GM23338 (cell line): ENCODE measurements at regions not wholly inside any gene's neighbourhood (a gene's known extent, or its start where the extent isn't known, plus 50 kb on each side); places are given as distances from the start of the nearest gene placed in this dataset.
A peak's percentile ranks its signal among the peaks of the same experiment; 100 is the strongest.

ENCODE experiments used
- ATAC-seq: fragments of 200-7000 bp; cut with Tn5 transposase; 3 replicates; pipeline ENCODE4 v1.9.1; 2020
- DNase-seq: peaks from one replicate; pipeline ENCODE4 v3.0.0-alpha.2; 2015; ENCODE audit warnings: low spot score
- H2AFZ ChIP-seq: fragments of 200-600 bp; sonication (generic); 2 replicates; pipeline ENCODE4 v1.8.0; 2016; ENCODE audit warnings: antibody characterized with exemption, mild to moderate bottlenecking, moderate library complexity
- H3F3A ChIP-seq: fragments of 200-600 bp; sonication (generic); replicated peaks from 2 replicates; pipeline ENCODE4 v1.8.0; 2017; ENCODE audit warnings: antibody characterized with exemption, mixed run types, low read depth
- H3K27ac ChIP-seq: fragments of 200-600 bp; sonication (generic); 2 replicates; pipeline ENCODE4 v1.6.1; 2016; ENCODE audit warnings: low read depth
- H3K27me3 ChIP-seq: fragments of 200-600 bp; sonication (generic); 2 replicates; pipeline ENCODE4 v1.8.0; 2016; ENCODE audit warnings: mild to moderate bottlenecking, mixed run types, moderate library complexity; ENCODE audit not compliant: insufficient read depth
- H3K36me3 ChIP-seq: fragments of 200-600 bp; sonication (generic); 2 replicates; pipeline ENCODE4 v1.8.0; 2016; ENCODE audit warnings: mild to moderate bottlenecking; ENCODE audit not compliant: insufficient read depth
- H3K4me1 ChIP-seq: fragments of 200-600 bp; sonication (generic); 2 replicates; pipeline ENCODE4 v1.8.0; 2016; ENCODE audit warnings: mild to moderate bottlenecking, moderate library complexity; ENCODE audit not compliant: insufficient read depth
- H3K4me2 ChIP-seq: fragments of 200-600 bp; sonication (generic); 2 replicates; pipeline ENCODE4 v1.7.1; 2017; ENCODE audit warnings: mixed run types
- H3K4me3 ChIP-seq: fragments of 200-600 bp; sonication (generic); 2 replicates; pipeline ENCODE4 v1.6.1; 2016; ENCODE audit warnings: mixed run types
- H3K79me2 ChIP-seq: fragments of 200-600 bp; sonication (generic); replicated peaks from 2 replicates; pipeline ENCODE4 v1.8.0; 2017; ENCODE audit warnings: mild to moderate bottlenecking; ENCODE audit not compliant: insufficient read depth
- H3K9me2 ChIP-seq: fragments of 200-600 bp; sonication (generic); 2 replicates; pipeline ENCODE4 v1.8.0; 2017; ENCODE audit not compliant: insufficient read depth
- H4K20me1 ChIP-seq: fragments of 200-600 bp; sonication (generic); replicated peaks from 2 replicates; pipeline ENCODE4 v1.8.0; 2017; ENCODE audit warnings: mild to moderate bottlenecking; ENCODE audit not compliant: insufficient read depth
- H3K27ac Mint-ChIP-seq: 2 replicates; pipeline ENCODE4 v1.8.0; 2020; ENCODE audit warnings: inconsistent platforms, mild to moderate bottlenecking, moderate library complexity, mixed read lengths
- H3K27me3 Mint-ChIP-seq: 3 replicates; pipeline ENCODE4 v1.8.0; 2022; ENCODE audit warnings: low read depth, mild to moderate bottlenecking, moderate library complexity, mixed read lengths, inconsistent platforms; ENCODE audit not compliant: insufficient read depth, poor library complexity
- H3K36me3 Mint-ChIP-seq: 3 replicates; pipeline ENCODE4 v1.8.0; 2021; ENCODE audit warnings: low read depth, mild to moderate bottlenecking, inconsistent platforms, moderate library complexity, mixed read lengths
- H3K4me1 Mint-ChIP-seq: 3 replicates; pipeline ENCODE4 v1.8.0; 2020; ENCODE audit warnings: mild to moderate bottlenecking, inconsistent platforms, mixed read lengths
- H3K4me3 Mint-ChIP-seq: 3 replicates; pipeline ENCODE4 v1.8.0; 2021; ENCODE audit warnings: moderate library complexity, mild to moderate bottlenecking, inconsistent platforms, mixed read lengths
- H3K9me3 Mint-ChIP-seq: 3 replicates; pipeline ENCODE4 v1.8.0; 2020; ENCODE audit warnings: moderate library complexity, mild to moderate bottlenecking, inconsistent platforms, mixed read lengths
- CREB1 ChIP-seq: fragments of 250-450 bp; sonication (Bioruptor Pico); IDR thresholded peaks from 2 replicates; pipeline ENCODE4 v1.5.0; 2020; ENCODE audit warnings: low read depth, mild to moderate bottlenecking, moderate library complexity
- EZH2 ChIP-seq: fragments of 200-600 bp; sonication (generic); IDR thresholded peaks from one replicate; pipeline ENCODE4 v1.8.0; 2017; ENCODE audit warnings: antibody characterized with exemption, mild to moderate bottlenecking, low read depth; ENCODE audit not compliant: unreplicated experiment
- EZH2phosphoT487 ChIP-seq: fragments of 200-600 bp; sonication (generic); IDR thresholded peaks from one replicate; pipeline ENCODE4 v1.8.1; 2018; ENCODE audit warnings: antibody characterized with exemption; ENCODE audit not compliant: unreplicated experiment
- JUNB ChIP-seq: IDR thresholded peaks from one replicate; pipeline ENCODE4 v1.6.1; 2016; ENCODE audit warnings: antibody characterized with exemption; ENCODE audit not compliant: unreplicated experiment
- NANOG ChIP-seq: IDR thresholded peaks from 2 replicates; pipeline ENCODE4 v1.6.1; 2016; ENCODE audit warnings: antibody characterized with exemption, borderline replicate concordance
- POLR2AphosphoS5 ChIP-seq: IDR thresholded peaks from 2 replicates; pipeline ENCODE4 v1.6.1; 2016; ENCODE audit warnings: antibody characterized with exemption, low read depth
- STAT1 ChIP-seq: IDR thresholded peaks from one replicate; pipeline ENCODE4 v1.6.1; 2016; ENCODE audit warnings: antibody characterized with exemption; ENCODE audit not compliant: unreplicated experiment
- ZNF114 ChIP-seq: fragments of 250-450 bp; sonication (Bioruptor Pico); IDR thresholded peaks from 2 replicates; pipeline ENCODE4 v1.5.0; 2020; ENCODE audit warnings: mild to moderate bottlenecking, moderate library complexity
- ZNF331 ChIP-seq: fragments of 250-450 bp; sonication (Bioruptor Pico); IDR thresholded peaks from 2 replicates; pipeline ENCODE4 v1.5.0; 2020; ENCODE audit warnings: low read depth, mild to moderate bottlenecking, moderate library complexity
- TF ChIP-seq, protein P1 (sequence below), 2 experiments: fragments of 200-600 bp in 1 of 2; sonication (generic) in 1 of 2; conservative IDR thresholded peaks; 2 replicates each; pipeline versions ENCODE4 v1.5.1 to v1.6.1; 2016 to 2017; ENCODE audit warnings: antibody characterized with exemption in 2 of 2, low read depth in 2 of 2, mild to moderate bottlenecking in 2 of 2, moderate library complexity in 1 of 2
- TF ChIP-seq, protein P2 (sequence below): IDR thresholded peaks from 2 replicates; pipeline ENCODE4 v1.6.1; 2016; ENCODE audit warnings: antibody characterized with exemption
- TF ChIP-seq, protein P3 (sequence below): fragments of 250-450 bp; sonication (Bioruptor Pico); IDR thresholded peaks from 2 replicates; pipeline ENCODE4 v1.5.0; 2020; ENCODE audit warnings: mild to moderate bottlenecking, moderate library complexity

DNA sequence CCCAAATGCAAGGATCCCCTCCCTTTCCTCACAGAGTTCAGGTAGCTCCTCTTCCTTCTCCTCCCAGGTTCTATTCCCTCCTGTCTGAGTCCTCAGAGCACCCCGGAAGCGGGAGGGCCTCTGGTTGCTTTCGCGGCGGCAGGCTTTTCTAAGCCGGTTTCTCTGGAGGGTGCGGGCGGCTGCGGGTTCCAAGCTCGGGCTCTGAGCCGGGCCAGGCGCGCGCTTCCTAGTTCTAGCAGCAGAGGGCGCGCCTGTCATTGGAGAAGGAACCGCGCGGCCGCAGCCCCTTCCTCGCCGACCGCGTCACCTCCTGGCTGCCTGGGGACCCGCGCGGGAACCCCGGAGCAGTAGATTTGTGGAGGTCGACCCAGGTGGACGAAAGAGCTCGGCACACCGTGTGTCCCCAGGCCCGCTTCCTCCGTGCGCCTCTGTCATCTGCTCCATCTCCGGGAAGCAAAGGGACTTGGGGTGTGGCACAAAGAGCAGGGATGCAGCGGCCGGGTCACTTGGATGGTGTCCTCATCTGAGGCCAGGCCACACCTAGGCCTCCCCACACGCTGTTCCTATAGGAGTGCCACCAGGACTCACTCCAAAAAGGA lies 389.0 kb upstream of the PODXL start:
- H3K79me2 ChIP-seq, result no peaks in the 10 kb centered on the region
- H3K27me3 ChIP-seq, result peaks cover 11% of the 10 kb centered on the region
- peaks cover 11% of the 10 kb centered on the region; the same call in 1 of the 3 replicates for H3K9me3 Mint-ChIP-seq
- no peaks in the 10 kb centered on the region for H3K36me3 Mint-ChIP-seq
- DNase-seq (peak; percentile 95), ATAC-seq (peak; percentile 96)
- H3K4me2 ChIP-seq, result peak overlapping the region; percentile 66
- TF ChIP-seq POLR2AphosphoS5, result no peak
- peak; percentile 63; the same call in 1 of the 2 replicates for TF ChIP-seq ZNF114 (CRISPR knock-in tag)
- no peak for TF ChIP-seq EZH2phosphoT487
- TF ChIP-seq, protein P1, sequence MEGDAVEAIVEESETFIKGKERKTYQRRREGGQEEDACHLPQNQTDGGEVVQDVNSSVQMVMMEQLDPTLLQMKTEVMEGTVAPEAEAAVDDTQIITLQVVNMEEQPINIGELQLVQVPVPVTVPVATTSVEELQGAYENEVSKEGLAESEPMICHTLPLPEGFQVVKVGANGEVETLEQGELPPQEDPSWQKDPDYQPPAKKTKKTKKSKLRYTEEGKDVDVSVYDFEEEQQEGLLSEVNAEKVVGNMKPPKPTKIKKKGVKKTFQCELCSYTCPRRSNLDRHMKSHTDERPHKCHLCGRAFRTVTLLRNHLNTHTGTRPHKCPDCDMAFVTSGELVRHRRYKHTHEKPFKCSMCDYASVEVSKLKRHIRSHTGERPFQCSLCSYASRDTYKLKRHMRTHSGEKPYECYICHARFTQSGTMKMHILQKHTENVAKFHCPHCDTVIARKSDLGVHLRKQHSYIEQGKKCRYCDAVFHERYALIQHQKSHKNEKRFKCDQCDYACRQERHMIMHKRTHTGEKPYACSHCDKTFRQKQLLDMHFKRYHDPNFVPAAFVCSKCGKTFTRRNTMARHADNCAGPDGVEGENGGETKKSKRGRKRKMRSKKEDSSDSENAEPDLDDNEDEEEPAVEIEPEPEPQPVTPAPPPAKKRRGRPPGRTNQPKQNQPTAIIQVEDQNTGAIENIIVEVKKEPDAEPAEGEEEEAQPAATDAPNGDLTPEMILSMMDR (conservative IDR thresholded peaks at IDR 0.05; ENCODE audit: low read depth in 2 of 2), result peak; percentile 74 to 93
- peak; percentile 68 for TF ChIP-seq CREB1
- TF ChIP-seq, protein P2, sequence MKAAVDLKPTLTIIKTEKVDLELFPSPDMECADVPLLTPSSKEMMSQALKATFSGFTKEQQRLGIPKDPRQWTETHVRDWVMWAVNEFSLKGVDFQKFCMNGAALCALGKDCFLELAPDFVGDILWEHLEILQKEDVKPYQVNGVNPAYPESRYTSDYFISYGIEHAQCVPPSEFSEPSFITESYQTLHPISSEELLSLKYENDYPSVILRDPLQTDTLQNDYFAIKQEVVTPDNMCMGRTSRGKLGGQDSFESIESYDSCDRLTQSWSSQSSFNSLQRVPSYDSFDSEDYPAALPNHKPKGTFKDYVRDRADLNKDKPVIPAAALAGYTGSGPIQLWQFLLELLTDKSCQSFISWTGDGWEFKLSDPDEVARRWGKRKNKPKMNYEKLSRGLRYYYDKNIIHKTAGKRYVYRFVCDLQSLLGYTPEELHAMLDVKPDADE, result no peak
- H3K9me2 ChIP-seq, result no peaks in the 10 kb centered on the region
- peaks cover 25% of the 10 kb centered on the region for H3K27me3 Mint-ChIP-seq
- no peaks in the 10 kb centered on the region for H4K20me1 ChIP-seq
- H3K36me3 ChIP-seq, result no peaks in the 10 kb centered on the region
- no peaks in the 10 kb centered on the region for H3K4me1 ChIP-seq
- no peak overlapping the region for H3K27ac Mint-ChIP-seq
- peak overlapping the region; percentile 97 for H2AFZ ChIP-seq
- no peak overlapping the region for H3K27ac ChIP-seq
- no peaks in the 10 kb centered on the region for H3F3A ChIP-seq
- peak overlapping the region; percentile 42; the same call in 2 of the 3 replicates for H3K4me3 Mint-ChIP-seq
- peak overlapping the region; percentile 41; the same call in 1 of the 2 replicates for H3K4me3 ChIP-seq
- H3K4me1 Mint-ChIP-seq, result no peaks in the 10 kb centered on the region

DNA sequence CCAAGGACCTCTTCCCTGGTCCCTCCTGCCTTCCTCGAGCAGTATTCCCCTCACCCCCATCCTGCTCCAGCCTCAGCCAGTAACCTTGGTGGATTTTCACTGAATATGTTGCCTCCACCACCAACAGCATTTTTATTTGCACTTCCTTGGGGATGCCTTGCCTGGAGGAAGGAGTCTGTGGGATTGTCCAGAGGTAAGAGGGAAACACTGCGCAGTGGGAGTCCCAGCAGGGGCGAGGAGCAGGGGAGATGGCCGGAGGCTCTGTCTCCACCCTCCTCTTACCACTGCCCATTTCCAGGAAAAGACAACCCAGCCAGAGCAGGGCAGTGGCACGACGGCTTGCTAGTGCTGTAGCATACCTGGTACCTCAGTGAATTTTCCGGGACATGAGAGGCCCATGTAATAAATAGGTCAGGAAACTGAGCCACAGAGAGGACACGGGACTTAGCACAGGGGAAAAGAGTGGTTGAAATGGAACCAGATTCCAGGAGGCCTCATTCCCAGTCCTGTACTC lies 388.2 kb upstream of the PODXL start:
- no peak for DNase-seq
- H3K79me2 ChIP-seq, result no peaks in the 10 kb centered on the region
- H3F3A ChIP-seq, result no peaks in the 10 kb centered on the region
- H3K4me2 ChIP-seq, result 0 out of 2 replicates have a peak overlapping the region, but pooled peaks have one; percentile 57
- Mint-ChIP-seq H3K4me1 (no peaks in the 10 kb centered on the region), H3K36me3 (no peaks in the 10 kb centered on the region), H3K4me3 (no peak overlapping the region), H3K27ac (no peak overlapping the region), H3K27me3 (peaks cover 26% of the 10 kb centered on the region), H3K9me3 (peaks cover 11% of the 10 kb centered on the region; the same call in 1 of the 3 replicates)
- H3K36me3 ChIP-seq, result no peaks in the 10 kb centered on the region
- H3K9me2 ChIP-seq, result no peaks in the 10 kb centered on the region
- no peak overlapping the region for H3K27ac ChIP-seq
- H4K20me1 ChIP-seq, result no peaks in the 10 kb centered on the region
- peak overlapping the region; percentile 94 for H2AFZ ChIP-seq
- H3K4me1 ChIP-seq, result no peaks in the 10 kb centered on the region
- no peak for ATAC-seq
- no peak overlapping the region for H3K4me3 ChIP-seq
- H3K27me3 ChIP-seq, result peaks cover 11% of the 10 kb centered on the region
- TF ChIP-seq NANOG (no peak), JUNB (no peak), CREB1 (no peak), EZH2 (no peak), STAT1 (no peak), ZNF331 (no peak), POLR2AphosphoS5 (no peak), ZNF114 (CRISPR knock-in tag) (no peak)
- TF ChIP-seq, protein P3, sequence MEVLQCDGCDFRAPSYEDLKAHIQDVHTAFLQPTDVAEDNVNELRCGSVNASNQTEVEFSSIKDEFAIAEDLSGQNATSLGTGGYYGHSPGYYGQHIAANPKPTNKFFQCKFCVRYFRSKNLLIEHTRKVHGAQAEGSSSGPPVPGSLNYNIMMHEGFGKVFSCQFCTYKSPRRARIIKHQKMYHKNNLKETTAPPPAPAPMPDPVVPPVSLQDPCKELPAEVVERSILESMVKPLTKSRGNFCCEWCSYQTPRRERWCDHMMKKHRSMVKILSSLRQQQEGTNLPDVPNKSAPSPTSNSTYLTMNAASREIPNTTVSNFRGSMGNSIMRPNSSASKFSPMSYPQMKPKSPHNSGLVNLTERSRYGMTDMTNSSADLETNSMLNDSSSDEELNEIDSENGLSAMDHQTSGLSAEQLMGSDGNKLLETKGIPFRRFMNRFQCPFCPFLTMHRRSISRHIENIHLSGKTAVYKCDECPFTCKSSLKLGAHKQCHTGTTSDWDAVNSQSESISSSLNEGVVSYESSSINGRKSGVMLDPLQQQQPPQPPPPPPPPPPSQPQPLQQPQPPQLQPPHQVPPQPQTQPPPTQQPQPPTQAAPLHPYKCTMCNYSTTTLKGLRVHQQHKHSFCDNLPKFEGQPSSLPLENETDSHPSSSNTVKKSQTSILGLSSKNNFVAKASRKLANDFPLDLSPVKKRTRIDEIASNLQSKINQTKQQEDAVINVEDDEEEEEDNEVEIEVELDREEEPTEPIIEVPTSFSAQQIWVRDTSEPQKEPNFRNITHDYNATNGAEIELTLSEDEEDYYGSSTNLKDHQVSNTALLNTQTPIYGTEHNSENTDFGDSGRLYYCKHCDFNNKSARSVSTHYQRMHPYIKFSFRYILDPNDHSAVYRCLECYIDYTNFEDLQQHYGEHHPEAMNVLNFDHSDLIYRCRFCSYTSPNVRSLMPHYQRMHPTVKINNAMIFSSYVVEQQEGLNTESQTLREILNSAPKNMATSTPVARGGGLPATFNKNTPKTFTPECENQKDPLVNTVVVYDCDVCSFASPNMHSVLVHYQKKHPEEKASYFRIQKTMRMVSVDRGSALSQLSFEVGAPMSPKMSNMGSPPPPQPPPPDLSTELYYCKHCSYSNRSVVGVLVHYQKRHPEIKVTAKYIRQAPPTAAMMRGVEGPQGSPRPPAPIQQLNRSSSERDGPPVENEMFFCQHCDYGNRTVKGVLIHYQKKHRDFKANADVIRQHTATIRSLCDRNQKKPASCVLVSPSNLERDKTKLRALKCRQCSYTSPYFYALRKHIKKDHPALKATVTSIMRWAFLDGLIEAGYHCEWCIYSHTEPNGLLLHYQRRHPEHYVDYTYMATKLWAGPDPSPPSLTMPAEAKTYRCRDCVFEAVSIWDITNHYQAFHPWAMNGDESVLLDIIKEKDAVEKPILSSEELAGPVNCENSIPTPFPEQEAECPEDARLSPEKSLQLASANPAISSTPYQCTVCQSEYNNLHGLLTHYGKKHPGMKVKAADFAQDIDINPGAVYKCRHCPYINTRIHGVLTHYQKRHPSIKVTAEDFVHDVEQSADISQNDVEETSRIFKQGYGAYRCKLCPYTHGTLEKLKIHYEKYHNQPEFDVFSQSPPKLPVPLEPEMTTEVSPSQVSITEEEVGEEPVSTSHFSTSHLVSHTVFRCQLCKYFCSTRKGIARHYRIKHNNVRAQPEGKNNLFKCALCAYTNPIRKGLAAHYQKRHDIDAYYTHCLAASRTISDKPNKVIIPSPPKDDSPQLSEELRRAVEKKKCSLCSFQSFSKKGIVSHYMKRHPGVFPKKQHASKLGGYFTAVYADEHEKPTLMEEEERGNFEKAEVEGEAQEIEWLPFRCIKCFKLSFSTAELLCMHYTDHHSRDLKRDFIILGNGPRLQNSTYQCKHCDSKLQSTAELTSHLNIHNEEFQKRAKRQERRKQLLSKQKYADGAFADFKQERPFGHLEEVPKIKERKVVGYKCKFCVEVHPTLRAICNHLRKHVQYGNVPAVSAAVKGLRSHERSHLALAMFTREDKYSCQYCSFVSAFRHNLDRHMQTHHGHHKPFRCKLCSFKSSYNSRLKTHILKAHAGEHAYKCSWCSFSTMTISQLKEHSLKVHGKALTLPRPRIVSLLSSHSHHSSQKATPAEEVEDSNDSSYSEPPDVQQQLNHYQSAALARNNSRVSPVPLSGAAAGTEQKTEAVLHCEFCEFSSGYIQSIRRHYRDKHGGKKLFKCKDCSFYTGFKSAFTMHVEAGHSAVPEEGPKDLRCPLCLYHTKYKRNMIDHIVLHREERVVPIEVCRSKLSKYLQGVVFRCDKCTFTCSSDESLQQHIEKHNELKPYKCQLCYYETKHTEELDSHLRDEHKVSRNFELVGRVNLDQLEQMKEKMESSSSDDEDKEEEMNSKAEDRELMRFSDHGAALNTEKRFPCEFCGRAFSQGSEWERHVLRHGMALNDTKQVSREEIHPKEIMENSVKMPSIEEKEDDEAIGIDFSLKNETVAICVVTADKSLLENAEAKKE (CRISPR knock-in tag), result no peak
